ENCODE measurements at regions not wholly inside any gene's neighbourhood (a gene's known extent, or its start where the extent isn't known, plus 50 kb on each side); places are given as distances from the start of the nearest gene placed in this dataset.

DNA sequence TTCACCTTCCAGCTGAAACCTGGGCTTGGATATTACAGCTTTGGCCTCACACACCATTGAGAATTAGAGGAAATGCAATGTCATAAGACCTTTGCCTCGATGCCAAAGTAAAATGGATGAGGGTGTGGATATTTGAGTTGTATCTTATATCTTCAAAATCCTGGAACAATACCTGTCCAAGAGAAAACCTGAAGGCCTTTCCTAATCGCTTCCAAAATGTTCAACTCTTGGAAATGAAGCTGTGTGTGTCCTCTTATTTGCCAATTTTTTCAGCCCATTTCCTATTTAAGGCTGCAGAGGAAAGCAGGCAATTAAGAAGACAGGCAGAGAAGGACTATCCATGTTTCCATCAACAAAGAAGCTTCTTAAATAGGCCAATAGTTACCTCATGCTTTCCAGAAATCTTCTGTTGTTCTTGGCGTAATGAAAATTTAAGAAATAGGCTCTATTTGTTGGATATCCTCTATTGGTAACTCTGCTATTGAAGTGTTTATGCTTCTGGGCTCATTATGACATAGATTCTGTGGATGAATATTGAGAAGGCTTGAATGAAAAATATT, 99.5 kb upstream of the ZBTB20 start:
- Histone ChIP-seq H3K36me3 (ENCODE audit: control insufficient read depth in 2 of 3, insufficient read depth in 3 of 3, low read length in 3 of 3) (no peaks in the 10 kb centered on the region), H3K9ac (ENCODE audit: low read length in 3 of 3) (no peak overlapping the region), H3K4me3 (ENCODE audit: low read length in 3 of 3) (no peak overlapping the region), H3K4me1 (ENCODE audit: control insufficient read depth in 2 of 3, insufficient read depth in 2 of 3, low read depth in 1 of 3, low read length in 3 of 3) (no peaks in the 10 kb centered on the region), H3K27me3 (ENCODE audit: control insufficient read depth, insufficient read depth, low read length) (no peaks in the 10 kb centered on the region), H3K27ac (ENCODE audit: low read depth in 2 of 2, low read length in 2 of 2) (no peak overlapping the region), H3K9me3 (ENCODE audit: control insufficient read depth in 2 of 3, insufficient read depth in 1 of 3, low read length in 3 of 3) (no peaks in the 10 kb centered on the region)
- TF ChIP-seq, protein P1, sequence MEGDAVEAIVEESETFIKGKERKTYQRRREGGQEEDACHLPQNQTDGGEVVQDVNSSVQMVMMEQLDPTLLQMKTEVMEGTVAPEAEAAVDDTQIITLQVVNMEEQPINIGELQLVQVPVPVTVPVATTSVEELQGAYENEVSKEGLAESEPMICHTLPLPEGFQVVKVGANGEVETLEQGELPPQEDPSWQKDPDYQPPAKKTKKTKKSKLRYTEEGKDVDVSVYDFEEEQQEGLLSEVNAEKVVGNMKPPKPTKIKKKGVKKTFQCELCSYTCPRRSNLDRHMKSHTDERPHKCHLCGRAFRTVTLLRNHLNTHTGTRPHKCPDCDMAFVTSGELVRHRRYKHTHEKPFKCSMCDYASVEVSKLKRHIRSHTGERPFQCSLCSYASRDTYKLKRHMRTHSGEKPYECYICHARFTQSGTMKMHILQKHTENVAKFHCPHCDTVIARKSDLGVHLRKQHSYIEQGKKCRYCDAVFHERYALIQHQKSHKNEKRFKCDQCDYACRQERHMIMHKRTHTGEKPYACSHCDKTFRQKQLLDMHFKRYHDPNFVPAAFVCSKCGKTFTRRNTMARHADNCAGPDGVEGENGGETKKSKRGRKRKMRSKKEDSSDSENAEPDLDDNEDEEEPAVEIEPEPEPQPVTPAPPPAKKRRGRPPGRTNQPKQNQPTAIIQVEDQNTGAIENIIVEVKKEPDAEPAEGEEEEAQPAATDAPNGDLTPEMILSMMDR (IDR thresholded peaks at IDR 0.05; ENCODE audit: borderline replicate concordance, extremely low read depth, insufficient read depth): no peak
- no peak for FAIRE-seq
- intact Hi-C loops (cut with DNase I): no loop called here
- DNase-seq: no peak

DNA sequence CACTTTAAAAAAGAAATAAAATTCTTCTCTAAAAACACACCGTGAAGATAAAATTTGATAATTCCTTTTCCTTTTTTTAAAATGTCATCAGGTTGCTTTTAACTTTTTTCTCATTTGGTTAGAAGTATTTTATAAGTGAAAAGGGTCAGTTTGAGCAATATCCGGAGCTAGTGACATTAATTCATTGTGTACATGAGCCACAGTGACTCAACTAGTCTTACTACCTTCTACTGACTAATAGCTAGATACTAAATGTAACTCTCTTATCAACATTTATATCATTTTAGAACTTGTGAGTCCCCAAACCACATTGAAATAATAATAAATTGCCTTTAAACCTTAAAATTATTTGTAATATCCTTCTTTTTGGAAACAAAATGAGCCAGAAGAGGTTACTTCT, 101.2 kb upstream of the ZBTB20 start:
- no peaks in the 10 kb centered on the region for H3K27me3 ChIP-seq (ENCODE audit: control insufficient read depth, insufficient read depth, low read length)
- H3K36me3 ChIP-seq (ENCODE audit: control insufficient read depth in 2 of 3, insufficient read depth in 3 of 3, low read length in 3 of 3): no peaks in the 10 kb centered on the region
- intact Hi-C loops (cut with DNase I): no loop called here
- DNase-seq (no peak), FAIRE-seq (no peak)
- no peaks in the 10 kb centered on the region for H3K9me3 ChIP-seq (ENCODE audit: control insufficient read depth in 2 of 3, insufficient read depth in 1 of 3, low read length in 3 of 3)
- no peak overlapping the region for H3K27ac ChIP-seq (ENCODE audit: low read depth in 2 of 2, low read length in 2 of 2)
- no peaks in the 10 kb centered on the region for H3K4me1 ChIP-seq (ENCODE audit: control insufficient read depth in 2 of 3, insufficient read depth in 2 of 3, low read depth in 1 of 3, low read length in 3 of 3)
- H3K4me3 ChIP-seq (ENCODE audit: low read length in 3 of 3): no peak overlapping the region
- TF ChIP-seq, protein P1 (IDR thresholded peaks at IDR 0.05; ENCODE audit: borderline replicate concordance, extremely low read depth, insufficient read depth): no peak
- H3K9ac ChIP-seq (ENCODE audit: low read length in 3 of 3): no peak overlapping the region

DNA sequence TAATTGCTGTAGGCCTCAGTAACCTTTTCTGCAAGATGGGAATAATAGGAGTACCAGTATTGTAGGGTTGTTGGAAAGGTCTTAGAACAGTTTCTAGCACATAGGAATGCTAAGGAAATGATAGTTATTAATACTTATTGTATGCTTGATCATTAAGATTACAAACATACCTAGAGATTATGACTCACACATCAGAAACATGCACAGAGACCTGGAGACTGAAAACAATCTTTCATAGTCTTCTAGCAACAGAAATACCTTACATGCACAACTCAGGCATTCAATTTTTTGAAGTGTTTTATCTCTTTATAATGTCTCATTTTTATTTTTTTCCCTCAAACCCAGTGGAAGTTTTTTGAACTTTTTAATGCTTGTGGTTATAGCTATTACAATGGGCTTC, 104.4 kb upstream of the ZBTB20 start:
- DNase-seq (no peak), FAIRE-seq (no peak)
- H3K9me3 ChIP-seq (ENCODE audit: control insufficient read depth in 2 of 3, insufficient read depth in 1 of 3, low read length in 3 of 3): no peaks in the 10 kb centered on the region
- H3K4me3 ChIP-seq (ENCODE audit: low read length in 3 of 3): no peak overlapping the region
- no peaks in the 10 kb centered on the region for H3K27me3 ChIP-seq (ENCODE audit: control insufficient read depth, insufficient read depth, low read length)
- no peak overlapping the region for H3K27ac ChIP-seq (ENCODE audit: low read depth in 2 of 2, low read length in 2 of 2)
- H3K4me1 ChIP-seq (ENCODE audit: control insufficient read depth in 2 of 3, insufficient read depth in 2 of 3, low read depth in 1 of 3, low read length in 3 of 3): no peaks in the 10 kb centered on the region
- no peaks in the 10 kb centered on the region for H3K36me3 ChIP-seq (ENCODE audit: control insufficient read depth in 2 of 3, insufficient read depth in 3 of 3, low read length in 3 of 3)
- TF ChIP-seq, protein P1 (IDR thresholded peaks at IDR 0.05; ENCODE audit: borderline replicate concordance, extremely low read depth, insufficient read depth): no peak
- H3K9ac ChIP-seq (ENCODE audit: low read length in 3 of 3): no peak overlapping the region
- intact Hi-C loops (cut with DNase I): no loop called here

DNA sequence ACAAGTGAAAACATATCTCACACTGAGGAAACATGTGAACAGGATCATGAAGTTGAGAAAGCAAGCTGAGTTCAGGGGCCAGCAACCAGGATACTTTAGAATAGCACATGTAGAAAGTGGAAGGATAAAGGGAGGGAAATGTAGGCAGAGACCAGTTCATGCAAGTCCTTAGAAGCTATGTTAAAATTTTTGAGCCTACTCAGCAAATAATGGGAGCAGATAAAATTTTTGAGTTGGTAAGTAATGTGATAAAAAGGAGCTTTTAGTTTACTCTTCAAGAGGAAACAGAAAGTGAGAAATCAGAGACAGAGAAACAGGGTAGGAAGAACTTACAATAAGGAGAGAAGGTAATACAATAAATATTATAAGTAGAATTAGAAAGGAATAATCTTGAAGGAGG, 105.6 kb upstream of the ZBTB20 start:
- no peak for FAIRE-seq
- intact Hi-C loops (cut with DNase I): no loop called here
- no peaks in the 10 kb centered on the region for H3K9me3 ChIP-seq (ENCODE audit: control insufficient read depth in 2 of 3, insufficient read depth in 1 of 3, low read length in 3 of 3)
- H3K4me3 ChIP-seq (ENCODE audit: low read length in 3 of 3): no peak overlapping the region
- no peak for DNase-seq
- H3K4me1 ChIP-seq (ENCODE audit: control insufficient read depth in 2 of 3, insufficient read depth in 2 of 3, low read depth in 1 of 3, low read length in 3 of 3): no peaks in the 10 kb centered on the region
- H3K27ac ChIP-seq (ENCODE audit: low read depth in 2 of 2, low read length in 2 of 2): no peak overlapping the region
- H3K36me3 ChIP-seq (ENCODE audit: control insufficient read depth in 2 of 3, insufficient read depth in 3 of 3, low read length in 3 of 3): no peaks in the 10 kb centered on the region
- H3K27me3 ChIP-seq (ENCODE audit: control insufficient read depth, insufficient read depth, low read length): no peaks in the 10 kb centered on the region
- no peak overlapping the region for H3K9ac ChIP-seq (ENCODE audit: low read length in 3 of 3)
- TF ChIP-seq, protein P1 (IDR thresholded peaks at IDR 0.05; ENCODE audit: borderline replicate concordance, extremely low read depth, insufficient read depth): no peak

All from kidney (tissue), 13 donors.